ENCODE measurements at regions not wholly inside any gene's neighbourhood (a gene's known extent, or its start where the extent isn't known, plus 50 kb on each side); places are given as distances from the start of the nearest gene placed in this dataset.

DNA sequence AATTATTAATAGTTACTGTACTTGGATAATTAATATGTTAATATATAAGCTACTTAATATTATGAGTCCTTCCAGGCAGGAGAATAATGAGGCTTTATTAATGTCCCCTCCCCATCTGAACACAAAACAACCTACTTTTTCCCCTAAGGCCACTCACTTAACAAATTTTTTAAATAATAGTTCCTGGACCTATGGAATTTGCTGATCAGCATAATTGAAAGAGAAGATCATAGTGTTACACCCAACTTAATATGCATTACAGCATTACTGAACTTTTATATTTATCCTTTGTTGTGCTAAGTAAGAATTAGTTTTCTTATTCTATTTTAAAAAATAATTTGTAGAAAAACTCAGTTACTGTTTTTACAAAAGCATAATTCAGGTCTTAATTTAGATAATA, 1537.7 kb upstream of the GOT2 start:
- no peak for TF ChIP-seq CTCF (IDR thresholded peaks at IDR 0.05)
- no peak for TF ChIP-seq TCF7L2 (IDR thresholded peaks at IDR 0.05; ENCODE audit: low read depth, low read length)

All from Panc1 (cell line).